HCT116 (cell line): ENCODE measurements at regions not wholly inside any gene's neighbourhood (a gene's known extent, or its start where the extent isn't known, plus 50 kb on each side); places are given as distances from the start of the nearest gene placed in this dataset.

Experiments used
- ATAC-seq: fragments of 200-7000 bp; cut with Tn5 transposase; 2 replicates; pipeline ENCODE4 v1.9.1; 2020; ENCODE audit warnings: mild to moderate bottlenecking, moderate library complexity
- BruUV-seq: library from RNA; stranded (reverse); fragments of 400-500 nt; replicated peaks from 2 replicates; lab custom pipeline; 2021; lab: Mats Ljungman, UMichigan
- CTCF ChIA-PET: fragments of 300-600 bp; sonication (Branson Sonifier 250); formaldehyde crosslinking; loops from one replicate; lab custom pipeline; 2021; ENCODE audit warnings: antibody characterized with exemption; lab: Charles Lee
- POLR2A ChIA-PET: fragments of 300-600, 350-600 bp; sonication (Branson Sonifier 250); formaldehyde crosslinking; loops from one replicate; lab custom pipeline; 2021; ENCODE audit warnings: antibody characterized with exemption; lab: Charles Lee
- RAD21 ChIA-PET, 2 experiments: fragments of 300-600 bp; sonication (Branson Sonifier 250); formaldehyde crosslinking; loops; one replicate each; lab custom pipeline; 2023; ENCODE audit warnings: low total read pairs in 2 of 2; ENCODE audit not compliant: uncharacterized antibody in 2 of 2, unreplicated experiment in 2 of 2, low non-redundant PET in 1 of 2; lab: Charles Lee
- DNase-seq: peaks from one replicate; pipeline ENCODE4 v3.0.0-alpha.2; 2010; ENCODE audit warnings: low read depth, low spot score
- H2AFZ ChIP-seq: fragments of 200-600 bp; shearing (Covaris generic), sonication (generic); 2 replicates; pipeline ENCODE4 v1.6.1; 2017; ENCODE audit warnings: low read depth, mixed run types, mixed read lengths, antibody characterized with exemption, low read length; ENCODE audit not compliant: poor library complexity, severe bottlenecking
- H3K27ac ChIP-seq: 2 replicates; pipeline ENCODE4 v1.5.1; 2012; ENCODE audit warnings: low read depth, low read length
- H3K27me3 ChIP-seq: fragments of 200-600 bp; sonication (generic); 2 replicates; pipeline ENCODE4 v1.6.1; 2016; ENCODE audit warnings: mixed run types, low read length, mixed read lengths; ENCODE audit not compliant: insufficient read depth
- H3K36me3 ChIP-seq, 2 experiments: fragments of 200-500 bp in 1 of 2; fragments of 200-600 bp in 1 of 2; sonication (Bioruptor generic) in 1 of 2; sonication (generic) in 1 of 2; 2 replicates each; pipeline versions ENCODE4 v1.5.1 to v1.6.1; 2014 to 2016; ENCODE audit warnings: low read length in 2 of 2, inconsistent platforms in 1 of 2, mixed read lengths in 1 of 2, mixed run types in 1 of 2; ENCODE audit not compliant: insufficient read depth in 2 of 2, control insufficient read depth in 1 of 2
- H3K4me1 ChIP-seq, 2 experiments: fragments of 200-600 bp in 1 of 2; sonication (generic) in 1 of 2; 2 replicates each; pipeline versions ENCODE4 v1.5.1 to v1.6.1; 2012 to 2017; ENCODE audit warnings: low read length in 2 of 2, inconsistent platforms in 1 of 2, mild to moderate bottlenecking in 1 of 2, mixed read lengths in 1 of 2, mixed run types in 1 of 2, moderate library complexity in 1 of 2; ENCODE audit not compliant: insufficient read depth in 2 of 2, control insufficient read depth in 1 of 2
- H3K4me2 ChIP-seq: fragments of 200-600 bp; sonication (generic); 2 replicates; pipeline ENCODE4 v1.6.1; 2017; ENCODE audit warnings: mixed run types, low read length, mixed read lengths
- H3K4me3 ChIP-seq, 2 experiments: fragments of 200-600 bp in 1 of 2; sonication (generic) in 1 of 2; replicated peaks in 1 of 2; 2 replicates each; pipeline ENCODE4 v1.5.1; 2011 to 2016; ENCODE audit warnings: low read length in 2 of 2, control low read depth in 1 of 2, low read depth in 1 of 2, mild to moderate bottlenecking in 1 of 2, mixed read lengths in 1 of 2, mixed run types in 1 of 2
- H3K79me2 ChIP-seq: fragments of 200-600 bp; sonication (generic); 2 replicates; pipeline ENCODE4 v1.6.1; 2017; ENCODE audit warnings: mild to moderate bottlenecking, mixed run types, low read length, moderate library complexity, mixed read lengths; ENCODE audit not compliant: insufficient read depth
- H3K9ac ChIP-seq: fragments of 200-600 bp; sonication (generic); 2 replicates; pipeline ENCODE4 v1.6.1; 2016; ENCODE audit warnings: low read length, mixed read lengths
- H3K9me2 ChIP-seq: fragments of 200-600 bp; sonication (generic), shearing (Covaris generic); 2 replicates; pipeline ENCODE4 v1.6.1; 2017; ENCODE audit warnings: mixed run types, mild to moderate bottlenecking, moderate library complexity; ENCODE audit not compliant: insufficient read depth
- H3K9me3 ChIP-seq, 2 experiments: fragments of 200-500 bp in 1 of 2; fragments of 200-600 bp in 1 of 2; sonication (Bioruptor generic) in 1 of 2; sonication (generic) in 1 of 2; 2 replicates each; pipeline ENCODE4 v1.6.1; 2014 to 2017; ENCODE audit warnings: low read length in 2 of 2, mixed read lengths in 2 of 2, inconsistent platforms in 1 of 2, low read depth in 1 of 2, mild to moderate bottlenecking in 1 of 2, mixed run types in 1 of 2, moderate library complexity in 1 of 2; ENCODE audit not compliant: control insufficient read depth in 1 of 2, insufficient read depth in 1 of 2
- H4K20me1 ChIP-seq: fragments of 200-600 bp; sonication (generic), shearing (Covaris generic); 2 replicates; pipeline ENCODE4 v1.6.1; 2017; ENCODE audit warnings: mixed run types, mild to moderate bottlenecking, moderate library complexity; ENCODE audit not compliant: insufficient read depth
- EGR1 ChIP-seq: IDR thresholded peaks from 2 replicates; pipeline ENCODE4 v1.6.1; 2012; ENCODE audit warnings: low read depth
- ELF1 ChIP-seq: IDR thresholded peaks from 2 replicates; pipeline ENCODE4 v1.6.1; 2012; ENCODE audit warnings: low read depth, borderline replicate concordance
- EZH2 ChIP-seq: fragments of 200-600 bp; sonication (generic); IDR thresholded peaks from 2 replicates; pipeline ENCODE4 v1.6.1; 2017; ENCODE audit warnings: antibody characterized with exemption, mixed run types
- FOSL1 ChIP-seq: IDR thresholded peaks from 2 replicates; pipeline ENCODE4 v1.6.1; 2012; ENCODE audit warnings: low read depth
- JUND ChIP-seq: IDR thresholded peaks from 2 replicates; pipeline ENCODE4 v1.6.1; 2012
- MAX ChIP-seq: IDR thresholded peaks from 2 replicates; pipeline ENCODE4 v1.6.1; 2012
- POLR2A ChIP-seq: IDR thresholded peaks from 2 replicates; pipeline ENCODE4 v1.7.0; 2011; ENCODE audit warnings: borderline replicate concordance; ENCODE audit not compliant: insufficient read depth, insufficient read length; ENCODE audit errors: extremely low read depth
- POLR2AphosphoS5 ChIP-seq: IDR thresholded peaks from 2 replicates; pipeline ENCODE4 v1.6.1; 2011; ENCODE audit warnings: mild to moderate bottlenecking, low read depth, low read length, moderate library complexity
- REST ChIP-seq: IDR thresholded peaks from 2 replicates; pipeline ENCODE4 v1.6.1; 2012; ENCODE audit warnings: low read depth
- SP1 ChIP-seq: IDR thresholded peaks from 2 replicates; pipeline ENCODE4 v1.6.1; 2012; ENCODE audit warnings: low read depth
- SRF ChIP-seq: IDR thresholded peaks from 2 replicates; pipeline ENCODE4 v1.6.1; 2012; ENCODE audit warnings: low read depth
- TCF7L2 ChIP-seq: IDR thresholded peaks from 2 replicates; pipeline ENCODE4 v1.7.0; 2011; ENCODE audit warnings: borderline replicate concordance, inconsistent platforms; ENCODE audit not compliant: insufficient read depth, insufficient read length; ENCODE audit errors: extremely low read depth
- ZFX ChIP-seq: fragments of 450-650 bp; IDR thresholded peaks from 2 replicates; pipeline ENCODE4 v1.6.1; 2017
- ZNF274 ChIP-seq: fragments of 200-500 bp; sonication (Bioruptor generic); IDR thresholded peaks from 2 replicates; pipeline ENCODE4 v1.6.1; 2014; ENCODE audit warnings: mild to moderate bottlenecking, low read depth, low read length, inconsistent platforms
- intact Hi-C: fragments of 100-400 bp; cut with micrococcal nuclease; formaldehyde crosslinking; loops from 2 replicates; pipeline ENCODE4 v1.10.0; 2022
- TF ChIP-seq, protein P1 (sequence below): IDR thresholded peaks from 2 replicates; pipeline ENCODE4 v1.6.1; 2012
- TF ChIP-seq, protein P2 (sequence below): IDR thresholded peaks from 2 replicates; pipeline ENCODE4 v1.6.1; 2011; ENCODE audit warnings: mild to moderate bottlenecking, low read length, moderate library complexity; ENCODE audit not compliant: insufficient replicate concordance; ENCODE audit errors: extremely low read depth

- no peak overlapping the region for H2AFZ ChIP-seq
- TF ChIP-seq ELF1 (no peak), SRF (no peak), POLR2A (no peak), EGR1 (no peak), FOSL1 (no peak), ZNF274 (no peak), MAX (no peak), REST (no peak), ZFX (no peak), EZH2 (no peak), JUND (no peak), TCF7L2 (no peak), POLR2AphosphoS5 (no peak), SP1 (no peak)
- TF ChIP-seq, protein P1, sequence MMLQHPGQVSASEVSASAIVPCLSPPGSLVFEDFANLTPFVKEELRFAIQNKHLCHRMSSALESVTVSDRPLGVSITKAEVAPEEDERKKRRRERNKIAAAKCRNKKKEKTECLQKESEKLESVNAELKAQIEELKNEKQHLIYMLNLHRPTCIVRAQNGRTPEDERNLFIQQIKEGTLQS: no peak
- TF ChIP-seq, protein P2, sequence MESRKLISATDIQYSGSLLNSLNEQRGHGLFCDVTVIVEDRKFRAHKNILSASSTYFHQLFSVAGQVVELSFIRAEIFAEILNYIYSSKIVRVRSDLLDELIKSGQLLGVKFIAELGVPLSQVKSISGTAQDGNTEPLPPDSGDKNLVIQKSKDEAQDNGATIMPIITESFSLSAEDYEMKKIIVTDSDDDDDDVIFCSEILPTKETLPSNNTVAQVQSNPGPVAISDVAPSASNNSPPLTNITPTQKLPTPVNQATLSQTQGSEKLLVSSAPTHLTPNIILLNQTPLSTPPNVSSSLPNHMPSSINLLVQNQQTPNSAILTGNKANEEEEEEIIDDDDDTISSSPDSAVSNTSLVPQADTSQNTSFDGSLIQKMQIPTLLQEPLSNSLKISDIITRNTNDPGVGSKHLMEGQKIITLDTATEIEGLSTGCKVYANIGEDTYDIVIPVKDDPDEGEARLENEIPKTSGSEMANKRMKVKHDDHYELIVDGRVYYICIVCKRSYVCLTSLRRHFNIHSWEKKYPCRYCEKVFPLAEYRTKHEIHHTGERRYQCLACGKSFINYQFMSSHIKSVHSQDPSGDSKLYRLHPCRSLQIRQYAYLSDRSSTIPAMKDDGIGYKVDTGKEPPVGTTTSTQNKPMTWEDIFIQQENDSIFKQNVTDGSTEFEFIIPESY: no peak
- TF ChIP-seq, all 23 proteins: peak for 0
- no peaks in the 10 kb centered on the region for H3K4me1 ChIP-seq
- H4K20me1 ChIP-seq: no peaks in the 10 kb centered on the region
- no peak for DNase-seq
- no peak overlapping the region for H3K4me2 ChIP-seq
- POLR2A ChIA-PET: no interaction called here
- intact Hi-C loops: no loop called here
- CTCF ChIA-PET: no interaction called here
- RAD21 ChIA-PET: no interaction called here
- H3K9me2 ChIP-seq: no peaks in the 10 kb centered on the region
- peaks cover 0 to 15% of the 10 kb centered on the region in 2 experiments; a peak in 2 of 4 replicates for H3K9me3 ChIP-seq
- H3K9ac ChIP-seq: no peak overlapping the region
- ATAC-seq: no peak
- no peaks in the 10 kb centered on the region for H3K36me3 ChIP-seq
- no peaks in the 10 kb centered on the region for H3K79me2 ChIP-seq
- no peak overlapping the region for H3K27ac ChIP-seq
- BruUV-seq: no TSS peak
- no peaks in the 10 kb centered on the region for H3K27me3 ChIP-seq
- H3K4me3 ChIP-seq: no peak overlapping the region
Measured at GRCh38 chr18:77785415-77785975, 535.8 kb downstream of the GALR1 start.
